Cardiac fibroblast (primary cell): ENCODE measurements at regions not wholly inside any gene's neighbourhood (a gene's known extent, or its start where the extent isn't known, plus 50 kb on each side); places are given as distances from the start of the nearest gene placed in this dataset.

ENCODE experiments used
- DNase-seq, 2 donors: peaks; one replicate each; pipeline versions ENCODE4 v3.0.0 to v3.0.0-alpha.2; 2010; ENCODE audit warnings: low read depth in 2 of 2
- H3K4me3 ChIP-seq, 2 donors: replicated peaks in 1 of 2; 1 replicate in 1 of 2; 2 replicates in 1 of 2; pipeline ENCODE4 v1.5.1; 2011; ENCODE audit warnings: low read depth in 2 of 2, low read length in 2 of 2, mild to moderate bottlenecking in 2 of 2, moderate library complexity in 1 of 2
- TF ChIP-seq, protein P1 (sequence below): IDR thresholded peaks from one replicate; pipeline ENCODE4 v1.5.1; 2011; ENCODE audit warnings: low read depth, mild to moderate bottlenecking, low read length, inconsistent platforms

DNA sequence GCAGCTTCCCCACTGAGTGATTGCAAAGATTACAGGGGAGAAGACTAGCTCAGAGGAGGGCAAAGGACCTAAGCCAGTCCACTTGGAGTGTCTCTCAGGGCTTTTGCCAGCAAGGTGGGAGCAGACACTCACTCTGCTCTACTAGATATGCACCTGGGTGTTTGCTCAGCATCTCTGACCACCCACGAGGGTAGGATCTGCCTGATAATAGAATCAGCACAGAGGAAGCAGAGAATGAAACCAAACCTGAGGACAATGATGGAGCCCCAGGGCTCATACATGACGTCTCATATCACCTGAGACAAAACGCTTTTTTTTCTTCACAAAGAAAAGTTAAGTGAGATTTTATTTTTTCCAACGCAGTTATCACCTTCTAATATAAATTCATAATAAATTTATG, 79.4 kb downstream of the RRAGC start:
- TF ChIP-seq, protein P1, sequence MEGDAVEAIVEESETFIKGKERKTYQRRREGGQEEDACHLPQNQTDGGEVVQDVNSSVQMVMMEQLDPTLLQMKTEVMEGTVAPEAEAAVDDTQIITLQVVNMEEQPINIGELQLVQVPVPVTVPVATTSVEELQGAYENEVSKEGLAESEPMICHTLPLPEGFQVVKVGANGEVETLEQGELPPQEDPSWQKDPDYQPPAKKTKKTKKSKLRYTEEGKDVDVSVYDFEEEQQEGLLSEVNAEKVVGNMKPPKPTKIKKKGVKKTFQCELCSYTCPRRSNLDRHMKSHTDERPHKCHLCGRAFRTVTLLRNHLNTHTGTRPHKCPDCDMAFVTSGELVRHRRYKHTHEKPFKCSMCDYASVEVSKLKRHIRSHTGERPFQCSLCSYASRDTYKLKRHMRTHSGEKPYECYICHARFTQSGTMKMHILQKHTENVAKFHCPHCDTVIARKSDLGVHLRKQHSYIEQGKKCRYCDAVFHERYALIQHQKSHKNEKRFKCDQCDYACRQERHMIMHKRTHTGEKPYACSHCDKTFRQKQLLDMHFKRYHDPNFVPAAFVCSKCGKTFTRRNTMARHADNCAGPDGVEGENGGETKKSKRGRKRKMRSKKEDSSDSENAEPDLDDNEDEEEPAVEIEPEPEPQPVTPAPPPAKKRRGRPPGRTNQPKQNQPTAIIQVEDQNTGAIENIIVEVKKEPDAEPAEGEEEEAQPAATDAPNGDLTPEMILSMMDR = no peak
- no peak overlapping the region for H3K4me3 ChIP-seq
- DNase-seq = no peak

DNA sequence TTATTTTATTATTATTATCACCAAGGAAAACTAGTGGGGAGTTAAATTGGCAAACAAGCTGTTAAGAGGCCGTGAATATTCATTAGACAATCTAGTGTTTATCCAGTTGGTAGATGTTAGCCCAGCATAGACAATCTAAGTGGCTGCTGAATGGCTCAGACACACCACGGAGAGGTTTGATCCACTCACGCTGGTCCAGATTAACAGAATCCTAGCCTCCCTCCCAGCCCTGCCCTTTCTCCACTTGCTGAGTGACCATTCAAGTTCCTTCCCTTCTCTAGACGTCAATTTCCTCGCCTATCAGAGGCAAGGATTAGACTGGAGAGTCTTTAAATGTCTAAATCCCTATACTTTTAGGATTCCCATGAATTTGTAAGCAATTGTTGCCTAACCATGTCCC, 80.1 kb downstream of the RRAGC start:
- H3K4me3 ChIP-seq = no peak overlapping the region
- TF ChIP-seq, protein P1 = no peak
- DNase-seq = no peak

- DNase-seq = no peak
- H3K4me3 ChIP-seq = no peak overlapping the region
- TF ChIP-seq, protein P1 = no peak
These were observed 81.1 kb downstream of the RRAGC start for GRCh38 chr1:38778521-38778920.

DNA sequence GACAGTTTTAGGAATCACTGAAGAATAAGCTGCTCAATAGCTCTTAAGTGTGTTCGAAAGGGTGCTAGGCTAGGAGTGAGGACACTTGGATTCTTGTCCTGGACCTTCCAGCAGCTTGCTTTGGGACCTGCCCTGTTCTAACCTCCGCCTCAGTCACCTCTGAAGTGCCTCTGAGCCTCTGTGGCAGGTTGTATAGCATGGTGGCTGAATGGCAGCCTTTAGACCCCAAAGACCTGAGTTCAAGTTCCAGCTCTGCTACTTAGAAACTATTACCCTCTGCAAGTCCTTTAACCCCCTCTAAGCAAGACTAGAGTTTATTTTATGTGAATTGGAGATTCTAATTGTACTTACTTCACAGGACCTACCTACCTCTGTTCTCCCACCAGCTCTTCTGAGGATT, 81.5 kb downstream of the RRAGC start:
- TF ChIP-seq, protein P1 = no peak
- no peak overlapping the region for H3K4me3 ChIP-seq
- DNase-seq = no peak

- TF ChIP-seq, protein P1 = no peak
- no peak for DNase-seq
- H3K4me3 ChIP-seq = no peak overlapping the region
These were observed 82.1 kb downstream of the RRAGC start for GRCh38 chr1:38777464-38777957.

- no peak for DNase-seq
- no peak overlapping the region for H3K4me3 ChIP-seq
- TF ChIP-seq, protein P1 = no peak
These were observed 83.0 kb downstream of the RRAGC start for GRCh38 chr1:38776466-38777065.

GRCh38 chr1:38775175-38775845, 84.3 kb downstream of the RRAGC start:
- TF ChIP-seq, protein P1 = no peak
- no peak overlapping the region for H3K4me3 ChIP-seq
- no peak for DNase-seq
